GM12864 (cell line): ENCODE measurements at regions not wholly inside any gene's neighbourhood (a gene's known extent, or its start where the extent isn't known, plus 50 kb on each side); places are given as distances from the start of the nearest gene placed in this dataset.

Experiments
- DNase-seq: peaks from one replicate; pipeline ENCODE4 v3.0.0-alpha.2; 2011; ENCODE audit warnings: low read depth
- H3K4me3 ChIP-seq: 2 replicates; pipeline ENCODE4 v1.5.1; 2011; ENCODE audit warnings: mild to moderate bottlenecking, low read depth, low read length, control low read depth
- CTCF ChIP-seq: IDR thresholded peaks from 2 replicates; pipeline ENCODE4 v1.5.1; 2011; ENCODE audit warnings: low read depth, mild to moderate bottlenecking, moderate library complexity, low read length, control low read depth, inconsistent platforms; ENCODE audit errors: missing control alignments

GRCh38 chr5:119795768-119796167 lies 166.4 kb downstream of the FAM170A start:
- H3K4me3 ChIP-seq = no peak overlapping the region
- no peak for TF ChIP-seq CTCF
- no peak for DNase-seq

DNA sequence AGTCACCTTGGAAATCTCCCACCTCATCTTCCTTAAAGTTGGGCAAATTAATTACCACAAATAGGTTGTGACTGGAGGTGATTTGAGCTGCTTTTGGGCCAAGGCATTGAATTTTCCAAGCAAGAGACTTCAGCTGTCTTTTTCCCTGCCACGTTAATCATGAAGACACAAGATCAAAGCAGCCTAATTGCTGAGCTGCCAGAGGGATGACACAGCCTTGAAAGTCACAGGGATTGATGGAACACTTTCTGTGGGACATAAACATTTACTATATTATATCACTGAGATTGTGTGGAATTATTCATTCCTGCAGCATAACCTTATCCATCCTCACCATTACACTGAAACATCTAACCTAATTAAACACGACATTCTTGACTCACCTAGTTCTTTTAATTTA lies 172.2 kb downstream of the FAM170A start:
- DNase-seq = no peak
- no peak overlapping the region for H3K4me3 ChIP-seq
- TF ChIP-seq CTCF = no peak

- TF ChIP-seq CTCF = no peak
- DNase-seq = no peak
- H3K4me3 ChIP-seq = no peak overlapping the region
Observed at GRCh38 chr5:119808024-119808423, 178.7 kb downstream of the FAM170A start.

DNA sequence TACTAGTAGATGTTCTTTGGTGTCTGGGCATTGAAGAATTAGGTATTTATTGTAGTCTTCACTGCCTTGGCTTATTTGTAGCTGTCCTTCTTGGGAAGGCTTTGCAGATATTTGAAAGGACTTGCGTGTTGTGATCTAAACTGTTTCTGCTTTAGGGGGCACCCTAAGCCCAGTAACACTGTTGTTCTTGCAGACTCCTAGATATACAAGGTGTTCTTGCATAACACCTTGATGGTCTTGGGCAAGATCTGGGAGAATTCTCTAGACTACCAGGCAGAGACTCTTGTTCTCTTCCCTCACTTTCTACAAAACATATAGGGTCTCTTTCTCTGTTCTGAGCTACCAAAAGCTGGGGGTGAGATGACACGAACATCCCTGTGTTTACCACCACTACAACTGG lies 179.1 kb downstream of the FAM170A start:
- TF ChIP-seq CTCF = no peak
- no peak for DNase-seq
- no peak overlapping the region for H3K4me3 ChIP-seq

DNA sequence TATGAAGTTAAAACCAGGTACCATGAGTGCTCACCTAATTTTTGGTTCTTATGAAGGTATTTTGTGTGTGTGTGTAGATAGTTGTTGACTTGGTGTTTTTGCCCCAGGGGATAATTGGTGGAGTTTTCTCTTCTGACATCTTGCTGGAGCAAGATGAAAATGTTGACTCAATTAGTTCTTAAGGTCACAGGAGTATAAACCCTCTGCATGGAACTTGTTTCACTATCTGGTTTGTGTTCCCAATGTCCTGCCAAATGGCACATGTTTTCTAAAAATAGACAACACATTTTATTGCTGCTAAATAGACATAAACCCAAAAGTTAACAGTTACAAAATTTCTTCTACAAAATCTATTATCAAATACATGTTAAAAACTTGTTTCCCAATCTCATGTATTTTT lies 180.9 kb downstream of the FAM170A start:
- DNase-seq = no peak
- no peak overlapping the region for H3K4me3 ChIP-seq
- TF ChIP-seq CTCF = no peak

- no peak for DNase-seq
- TF ChIP-seq CTCF = no peak
- no peak overlapping the region for H3K4me3 ChIP-seq
Observed at GRCh38 chr5:119811458-119811857, 182.1 kb downstream of the FAM170A start.

DNA sequence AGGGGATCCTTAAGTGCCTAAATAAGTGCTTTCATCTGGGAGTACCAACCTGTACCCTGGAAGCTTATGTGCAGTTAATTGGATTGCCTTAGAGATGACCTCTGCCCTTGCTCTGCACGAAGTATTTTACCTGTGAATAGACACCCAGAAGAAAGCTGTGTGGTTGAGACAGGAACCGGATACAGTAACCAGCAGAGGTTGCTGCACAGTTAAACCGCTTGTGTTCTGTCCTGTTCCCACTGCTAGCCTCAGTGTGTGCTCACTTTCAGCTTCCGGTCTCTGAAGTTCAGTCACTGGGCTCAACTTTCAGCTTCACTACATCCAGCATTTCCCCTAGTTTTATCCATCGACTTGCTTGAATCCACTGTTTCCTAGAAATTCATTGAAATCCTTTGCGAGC lies 185.3 kb downstream of the FAM170A start:
- no peak for DNase-seq
- no peak for TF ChIP-seq CTCF
- H3K4me3 ChIP-seq = no peak overlapping the region
